Fibroblast of villous mesenchyme (primary cell): ENCODE measurements at regions not wholly inside any gene's neighbourhood (a gene's known extent, or its start where the extent isn't known, plus 50 kb on each side); places are given as distances from the start of the nearest gene placed in this dataset.
A peak's percentile ranks its signal among the peaks of the same experiment; 100 is the strongest.

ENCODE experiments used
- DNase-seq: peaks from one replicate; pipeline ENCODE4 v3.0.0-alpha.2; 2010; ENCODE audit warnings: low read depth
- H3K4me3 ChIP-seq: 2 replicates; pipeline ENCODE4 v1.5.1; 2011; ENCODE audit warnings: low read depth, mild to moderate bottlenecking, low read length
- CTCF ChIP-seq: IDR thresholded peaks from 2 replicates; pipeline ENCODE4 v1.5.1; 2012; ENCODE audit warnings: low read depth, mild to moderate bottlenecking, low read length; ENCODE audit not compliant: insufficient read depth

- TF ChIP-seq CTCF = peak; percentile 54
- no peak overlapping the region for H3K4me3 ChIP-seq
- peak; percentile 37 for DNase-seq
These were observed 163.6 kb upstream of the CENPW start for GRCh38 chr6:126176282-126176681.

DNA sequence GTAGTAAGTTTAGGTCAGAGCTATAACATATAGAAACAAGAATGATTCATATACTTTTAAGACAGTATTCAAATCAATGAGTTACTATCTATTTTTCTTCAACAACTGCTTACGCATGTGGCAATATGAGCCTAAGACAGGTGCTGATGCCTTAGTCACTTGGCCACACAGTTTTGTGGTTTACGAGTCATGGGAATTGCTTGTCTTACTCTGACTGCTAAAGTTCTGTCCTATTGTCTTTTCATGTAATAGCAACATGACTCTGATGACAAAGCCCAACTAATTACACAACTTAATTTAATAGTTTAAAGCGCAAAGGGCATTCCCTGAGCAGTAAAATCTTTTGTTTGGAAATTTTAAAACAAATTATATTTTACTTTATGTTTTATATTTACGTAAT, 159.3 kb upstream of the CENPW start:
- H3K4me3 ChIP-seq = no peak overlapping the region
- DNase-seq = peak; percentile 87
- no peak for TF ChIP-seq CTCF

DNA sequence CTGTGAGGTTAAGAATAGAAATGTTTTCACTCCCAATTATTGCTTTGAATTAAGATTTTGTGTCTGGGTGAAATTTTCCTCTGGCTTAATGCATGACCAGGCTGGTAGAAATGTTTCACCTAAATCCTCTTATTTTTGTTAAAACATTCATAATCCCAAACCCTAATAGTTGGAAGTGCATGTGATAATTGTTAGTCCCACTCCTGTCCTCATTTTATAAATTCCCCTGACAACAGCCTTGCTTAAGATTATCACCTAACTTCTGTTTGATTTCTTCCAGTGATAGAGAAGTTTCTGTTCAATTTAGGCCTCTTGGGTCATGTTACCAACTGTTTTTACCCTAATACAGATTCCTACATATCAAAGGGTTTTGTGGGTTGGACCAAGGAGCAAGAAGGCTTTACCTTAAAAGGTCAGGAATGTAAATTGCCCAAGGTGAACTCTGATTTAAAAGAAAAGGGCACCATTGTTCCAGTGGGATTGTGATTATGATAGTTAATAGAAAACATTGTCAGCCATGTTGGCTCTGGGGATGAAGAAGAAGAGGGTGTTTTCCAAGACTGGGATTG, 158.7 kb upstream of the CENPW start:
- TF ChIP-seq CTCF = no peak
- no peak for DNase-seq

GRCh38 chr6:126181890-126182289, 158.0 kb upstream of the CENPW start:
- no peak for TF ChIP-seq CTCF
- DNase-seq = no peak
- no peak overlapping the region for H3K4me3 ChIP-seq

More for the DNA sequence above, 158.7 kb upstream of the CENPW start:
- no peak overlapping the region for H3K4me3 ChIP-seq

GRCh38 chr6:126182650-126183311, 157.1 kb upstream of the CENPW start:
- no peak for TF ChIP-seq CTCF
- H3K4me3 ChIP-seq = no peak overlapping the region
- DNase-seq = peak; percentile 56

DNA sequence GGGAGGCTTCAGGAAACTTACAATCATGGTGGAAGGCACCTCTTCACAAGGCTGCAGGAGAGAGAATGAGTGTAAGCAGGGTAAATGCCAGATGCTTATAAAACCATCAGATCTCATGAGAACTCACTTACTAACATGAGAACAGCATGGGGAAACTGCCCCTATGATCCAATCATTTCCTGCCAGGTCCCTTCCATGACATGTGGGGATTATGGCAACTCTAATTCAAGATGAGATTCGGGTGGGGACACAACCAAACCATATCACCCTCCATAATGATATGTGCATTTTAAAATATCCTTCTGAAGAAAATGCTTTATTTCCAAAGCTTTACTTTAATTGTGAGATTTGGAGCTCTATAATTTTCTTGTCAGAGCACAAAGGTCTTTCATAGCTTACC, 154.1 kb upstream of the CENPW start:
- DNase-seq = no peak
- no peak overlapping the region for H3K4me3 ChIP-seq
- TF ChIP-seq CTCF = no peak

GRCh38 chr6:126188279-126188909, 151.5 kb upstream of the CENPW start:
- H3K4me3 ChIP-seq = no peak overlapping the region
- peak; percentile 68 for DNase-seq
- TF ChIP-seq CTCF = no peak
